Myocyte (in vitro differentiated cells): ENCODE measurements at regions not wholly inside any gene's neighbourhood (a gene's known extent, or its start where the extent isn't known, plus 50 kb on each side); places are given as distances from the start of the nearest gene placed in this dataset.
A peak's percentile ranks its signal among the peaks of the same experiment; 100 is the strongest.
"Not testable (repeated sequence)": the region's sequence is repeated elsewhere in the genome, so short reads cannot be mapped to it uniquely, and the experiment has no call there.

ENCODE experiments used
- DNase-seq: peaks from one replicate; pipeline ENCODE4 v3.0.0-alpha.2; 2012; ENCODE audit warnings: low read depth

- DNase-seq, result no peak
These were observed 390.4 kb upstream of the RGPD4 start for GRCh38 chr2:107436281-107436680.

- no peak for DNase-seq
These were observed 389.4 kb upstream of the RGPD4 start for GRCh38 chr2:107437265-107437664.

GRCh38 chr2:107437807-107438206 lies 388.9 kb upstream of the RGPD4 start:
- no peak for DNase-seq

GRCh38 chr2:107448160-107448559 lies 378.5 kb upstream of the RGPD4 start:
- no peak for DNase-seq

- DNase-seq, result peak; percentile 24
These were observed 365.4 kb upstream of the RGPD4 start for GRCh38 chr2:107461301-107461700.

- DNase-seq, result no peak
These were observed 364.5 kb upstream of the RGPD4 start for GRCh38 chr2:107462181-107462580.

- DNase-seq, result no peak
These were observed 360.5 kb upstream of the RGPD4 start for GRCh38 chr2:107466241-107466640.

GRCh38 chr2:107466984-107467773 lies 359.5 kb upstream of the RGPD4 start:
- DNase-seq, result no peak

- DNase-seq, result no peak
These were observed 357.2 kb upstream of the RGPD4 start for GRCh38 chr2:107469437-107469995.

GRCh38 chr2:107473150-107473549 lies 353.5 kb upstream of the RGPD4 start:
- DNase-seq, result no peak

GRCh38 chr2:107475859-107476258 lies 350.8 kb upstream of the RGPD4 start:
- no peak for DNase-seq

- no peak for DNase-seq
These were observed 324.2 kb upstream of the RGPD4 start for GRCh38 chr2:107502539-107502938.

- no peak for DNase-seq
These were observed 314.5 kb upstream of the RGPD4 start for GRCh38 chr2:107511970-107512789.

- DNase-seq, result peak; percentile 38
These were observed 301.3 kb upstream of the RGPD4 start for GRCh38 chr2:107525406-107525805.

- peak; percentile 49 for DNase-seq
These were observed 297.5 kb upstream of the RGPD4 start for GRCh38 chr2:107529146-107529545.

- DNase-seq, result no peak
These were observed 296.6 kb upstream of the RGPD4 start for GRCh38 chr2:107530046-107530445.

GRCh38 chr2:107534926-107535325 lies 291.8 kb upstream of the RGPD4 start:
- DNase-seq, result no peak

GRCh38 chr2:107535905-107536689 lies 290.6 kb upstream of the RGPD4 start:
- not testable (repeated sequence) for DNase-seq

GRCh38 chr2:107542314-107542740 lies 284.4 kb upstream of the RGPD4 start:
- peak; percentile 92 for DNase-seq

- no peak for DNase-seq
These were observed 282.9 kb upstream of the RGPD4 start for GRCh38 chr2:107543793-107544192.

GRCh38 chr2:107545066-107545465 lies 281.6 kb upstream of the RGPD4 start:
- no peak for DNase-seq
